SH-SY5Y (cell line): ENCODE measurements at regions not wholly inside any gene's neighbourhood (a gene's known extent, or its start where the extent isn't known, plus 50 kb on each side); places are given as distances from the start of the nearest gene placed in this dataset.

Source experiments
- GATA2 ChIP-seq: IDR thresholded peaks from 2 replicates; pipeline ENCODE4 v1.6.1; 2011; ENCODE audit warnings: mild to moderate bottlenecking, low read depth, low read length
- GATA3 ChIP-seq: IDR thresholded peaks from 2 replicates; pipeline ENCODE4 v1.6.1; 2011; ENCODE audit warnings: low read depth, mild to moderate bottlenecking, low read length, moderate library complexity

DNA sequence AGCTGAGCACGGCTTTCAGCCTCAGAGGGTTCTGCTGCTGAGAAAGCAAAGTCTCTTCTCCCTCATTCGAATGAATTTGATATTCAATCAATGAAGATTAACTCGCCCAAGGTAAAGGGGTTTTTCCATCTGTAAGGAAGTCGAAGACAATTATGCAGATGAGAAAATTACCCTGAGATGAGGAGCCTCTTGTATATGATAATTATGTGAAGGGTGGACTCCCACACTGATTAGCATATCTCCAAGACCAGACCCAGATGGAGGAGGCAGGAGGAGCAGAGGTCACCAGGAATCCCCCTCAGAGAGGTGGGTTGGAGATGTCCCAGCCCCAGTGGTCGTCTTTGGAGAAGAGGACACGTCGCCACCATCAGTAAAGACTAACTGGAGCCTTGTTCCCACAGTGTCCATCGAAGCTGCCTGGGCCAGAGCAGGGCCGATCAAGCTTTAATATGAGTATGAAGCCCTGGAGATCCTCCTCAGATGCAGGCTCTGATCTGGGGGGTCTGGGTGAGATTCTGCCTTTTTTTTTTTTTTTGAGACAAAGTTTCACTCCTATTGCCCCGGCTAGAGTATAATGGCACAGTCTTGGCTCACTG, 61.5 kb upstream of the LHX1 start:
- no peak for TF ChIP-seq GATA2
- TF ChIP-seq GATA3, result no peak
